Activated CD4-positive, alpha-beta T cell treated with anti-CD3 and anti-CD28 coated beads, Interleukin-2, amount 10 ng/mL, durations not matched to agents 24 days and 14 days (primary cell): ENCODE measurements at regions not wholly inside any gene's neighbourhood (a gene's known extent, or its start where the extent isn't known, plus 50 kb on each side); places are given as distances from the start of the nearest gene placed in this dataset.

Experiments
- DNase-seq: peaks from one replicate; pipeline ENCODE4 v3.0.0; 2022
- H3K27ac Mint-ChIP-seq: one replicate; pipeline ENCODE4 v1.8.0; 2022; ENCODE audit warnings: mild to moderate bottlenecking, mixed read lengths
- H3K27me3 Mint-ChIP-seq: one replicate; pipeline ENCODE4 v1.8.0; 2022; ENCODE audit warnings: mixed read lengths
- H3K36me3 Mint-ChIP-seq: one replicate; pipeline ENCODE4 v1.8.0; 2022; ENCODE audit warnings: low read depth, mild to moderate bottlenecking, mixed read lengths
- H3K4me1 Mint-ChIP-seq: one replicate; pipeline ENCODE4 v1.8.0; 2021; ENCODE audit warnings: mixed read lengths
- H3K4me3 Mint-ChIP-seq: one replicate; pipeline ENCODE4 v1.8.0; 2022; ENCODE audit warnings: mild to moderate bottlenecking, moderate library complexity, mixed read lengths
- H3K9me3 Mint-ChIP-seq: one replicate; pipeline ENCODE4 v1.8.0; 2021; ENCODE audit warnings: mixed read lengths
- intact Hi-C: fragments of 100-400 bp; cut with micrococcal nuclease; formaldehyde crosslinking; loops from one replicate; pipeline ENCODE4 v1.15.1; 2023

- intact Hi-C loops: no loop called here
- DNase-seq: no peak
- Mint-ChIP-seq H3K9me3 (peaks cover 13% of the 10 kb centered on the region), H3K4me1 (no peaks in the 10 kb centered on the region), H3K27me3 (no peaks in the 10 kb centered on the region), H3K36me3 (no peaks in the 10 kb centered on the region), H3K4me3 (no peak overlapping the region), H3K27ac (no peak overlapping the region)
These were observed 1602.4 kb downstream of the TECRL start for GRCh38 chr4:62806816-62807215.

DNA sequence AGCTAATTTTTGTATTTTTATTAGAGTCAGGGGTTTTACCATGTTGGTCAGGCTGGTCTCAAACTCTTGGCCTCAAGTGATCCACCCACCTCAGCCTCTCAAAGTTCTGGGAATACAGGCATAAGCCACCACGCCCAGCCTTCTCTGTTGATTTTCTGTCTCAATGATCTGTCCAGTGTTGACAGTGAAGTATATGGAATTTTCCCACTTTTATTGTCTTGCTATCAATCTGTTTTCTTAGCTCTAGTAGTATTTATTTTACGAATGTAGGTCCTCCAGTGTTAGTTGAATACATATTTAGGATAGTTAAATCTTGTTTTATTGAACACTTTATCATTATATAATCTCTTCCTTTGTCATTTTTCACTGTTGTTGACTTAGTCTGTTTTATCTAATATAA is 1603.9 kb downstream of the ADGRL3 start:
- intact Hi-C loops: no loop called here
- Mint-ChIP-seq H3K4me1 (no peaks in the 10 kb centered on the region), H3K9me3 (peaks cover 14% of the 10 kb centered on the region), H3K4me3 (no peak overlapping the region), H3K36me3 (no peaks in the 10 kb centered on the region), H3K27ac (no peak overlapping the region), H3K27me3 (no peaks in the 10 kb centered on the region)
- DNase-seq: no peak

- no peak for DNase-seq
- Mint-ChIP-seq H3K27me3 (no peaks in the 10 kb centered on the region), H3K4me1 (no peaks in the 10 kb centered on the region), H3K4me3 (no peak overlapping the region), H3K27ac (no peak overlapping the region), H3K9me3 (peaks cover 4% of the 10 kb centered on the region), H3K36me3 (no peaks in the 10 kb centered on the region)
- intact Hi-C loops: no loop called here
These were observed 1597.1 kb downstream of the ADGRL3 start for GRCh38 chr4:62797221-62797620.

DNA sequence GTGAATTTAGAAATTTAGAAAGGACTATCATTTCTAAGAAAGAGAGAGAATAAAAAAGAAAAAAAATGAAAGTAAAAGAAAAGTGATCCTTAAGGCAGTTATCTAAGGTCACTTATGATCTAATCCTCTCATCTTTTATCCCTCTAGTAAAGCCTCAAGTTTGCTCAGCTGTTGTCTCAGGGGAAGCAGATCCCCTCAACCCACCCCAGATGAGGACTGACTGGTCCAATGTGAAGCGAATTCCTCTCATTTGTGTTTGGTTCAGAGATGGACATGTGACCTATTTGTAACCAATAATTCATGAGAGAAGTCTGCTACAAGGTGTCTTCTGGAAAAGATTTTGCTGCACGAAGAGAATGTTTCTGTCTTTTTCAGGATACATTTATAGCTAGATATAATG is 1591.3 kb downstream of the ADGRL3 start:
- Mint-ChIP-seq H3K9me3 (no peaks in the 10 kb centered on the region), H3K27ac (no peak overlapping the region), H3K36me3 (no peaks in the 10 kb centered on the region), H3K4me1 (no peaks in the 10 kb centered on the region), H3K27me3 (no peaks in the 10 kb centered on the region), H3K4me3 (no peak overlapping the region)
- DNase-seq: no peak
- intact Hi-C loops: no loop called here

DNA sequence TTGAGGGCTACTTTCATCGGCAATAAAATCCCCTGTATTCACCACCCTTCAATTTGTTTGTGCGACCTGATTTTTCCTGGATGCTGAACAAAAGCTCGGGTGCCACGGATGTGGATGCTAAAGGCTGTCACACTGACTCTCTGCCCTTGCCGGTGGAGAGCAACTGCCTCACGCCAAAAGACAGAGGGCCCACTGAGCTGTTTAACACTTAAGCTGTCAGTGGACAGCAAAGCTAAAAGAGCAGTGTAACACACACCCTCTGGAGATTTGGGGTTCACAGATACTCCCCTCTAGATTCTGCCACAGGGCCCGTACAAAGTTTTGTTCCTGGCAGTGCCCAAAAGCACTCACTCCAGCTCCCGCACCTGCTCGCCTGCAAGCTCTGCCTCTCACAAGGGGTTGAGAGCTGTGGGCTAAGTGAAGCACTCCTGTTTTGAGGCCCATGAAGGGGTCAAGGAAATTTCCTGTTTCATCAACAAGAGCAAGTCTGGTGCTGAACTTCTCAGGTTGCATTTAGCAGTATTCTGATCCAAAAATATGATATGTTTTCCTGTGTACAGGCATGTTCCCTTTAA is 1571.9 kb downstream of the ADGRL3 start:
- Mint-ChIP-seq H3K27me3 (no peaks in the 10 kb centered on the region), H3K9me3 (peaks cover 10% of the 10 kb centered on the region), H3K27ac (no peak overlapping the region), H3K4me3 (no peak overlapping the region), H3K4me1 (no peaks in the 10 kb centered on the region), H3K36me3 (no peaks in the 10 kb centered on the region)
- intact Hi-C loops: no loop called here
- no peak for DNase-seq

DNA sequence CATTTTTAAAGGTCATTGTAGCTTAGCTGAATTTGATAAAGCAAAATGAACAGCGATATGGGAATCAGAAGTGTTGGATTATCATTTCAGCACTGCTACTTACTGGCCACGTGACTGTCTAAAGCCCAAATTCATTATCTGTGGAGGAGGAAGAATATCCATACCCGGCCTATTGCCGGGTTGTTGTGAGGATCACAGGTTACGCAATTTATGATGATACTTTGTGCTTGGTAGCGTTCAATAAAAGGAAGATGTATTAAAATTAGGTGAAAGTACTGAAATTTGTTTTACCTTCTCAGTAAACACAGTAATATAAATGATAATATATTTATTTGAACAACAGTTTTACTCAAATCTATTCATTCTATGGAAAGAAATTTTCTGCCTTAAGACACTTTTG is 1540.2 kb downstream of the ADGRL3 start:
- no peak overlapping the region for H3K27ac Mint-ChIP-seq
- H3K4me1 Mint-ChIP-seq: no peaks in the 10 kb centered on the region
- H3K36me3 Mint-ChIP-seq: no peaks in the 10 kb centered on the region
- no peak for DNase-seq
- H3K4me3 Mint-ChIP-seq: no peak overlapping the region
- peaks cover under 1% of the 10 kb centered on the region for H3K9me3 Mint-ChIP-seq
- intact Hi-C loops: no loop called here
- H3K27me3 Mint-ChIP-seq: no peaks in the 10 kb centered on the region

DNA sequence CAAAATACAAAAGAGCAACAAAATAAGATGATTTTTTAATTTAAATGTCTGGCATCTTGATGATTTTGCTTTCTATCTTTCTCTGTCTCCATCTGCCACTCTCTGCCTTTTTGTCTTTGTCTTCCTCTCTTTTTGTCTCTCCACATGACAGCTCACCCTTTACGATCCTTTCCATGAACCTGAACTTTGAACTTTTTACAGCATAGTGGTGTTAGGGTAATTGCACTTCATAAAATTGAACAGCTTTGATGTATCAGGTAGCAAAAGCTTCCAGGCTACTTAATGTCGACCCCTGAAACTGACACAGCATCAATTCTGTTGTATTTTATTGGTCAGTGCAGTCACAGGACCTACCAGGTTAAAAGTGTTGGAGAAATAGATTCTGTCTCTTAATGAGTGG is 1517.0 kb downstream of the ADGRL3 start:
- no peaks in the 10 kb centered on the region for H3K4me1 Mint-ChIP-seq
- intact Hi-C loops: no loop called here
- DNase-seq: no peak
- H3K9me3 Mint-ChIP-seq: no peaks in the 10 kb centered on the region
- no peaks in the 10 kb centered on the region for H3K36me3 Mint-ChIP-seq
- no peak overlapping the region for H3K27ac Mint-ChIP-seq
- no peaks in the 10 kb centered on the region for H3K27me3 Mint-ChIP-seq
- no peak overlapping the region for H3K4me3 Mint-ChIP-seq

GRCh38 chr4:62711575-62711974 is 1511.4 kb downstream of the ADGRL3 start:
- Mint-ChIP-seq H3K36me3 (no peaks in the 10 kb centered on the region), H3K4me1 (no peaks in the 10 kb centered on the region), H3K27ac (no peak overlapping the region), H3K27me3 (no peaks in the 10 kb centered on the region), H3K4me3 (no peak overlapping the region), H3K9me3 (no peaks in the 10 kb centered on the region)
- DNase-seq: no peak
- intact Hi-C loops: no loop called here

GRCh38 chr4:62709618-62710252 is 1509.6 kb downstream of the ADGRL3 start:
- H3K36me3 Mint-ChIP-seq: no peaks in the 10 kb centered on the region
- H3K9me3 Mint-ChIP-seq: no peaks in the 10 kb centered on the region
- no peak overlapping the region for H3K27ac Mint-ChIP-seq
- H3K4me3 Mint-ChIP-seq: no peak overlapping the region
- H3K4me1 Mint-ChIP-seq: no peaks in the 10 kb centered on the region
- no peak for DNase-seq
- no peaks in the 10 kb centered on the region for H3K27me3 Mint-ChIP-seq
- intact Hi-C loops: no loop called here

DNA sequence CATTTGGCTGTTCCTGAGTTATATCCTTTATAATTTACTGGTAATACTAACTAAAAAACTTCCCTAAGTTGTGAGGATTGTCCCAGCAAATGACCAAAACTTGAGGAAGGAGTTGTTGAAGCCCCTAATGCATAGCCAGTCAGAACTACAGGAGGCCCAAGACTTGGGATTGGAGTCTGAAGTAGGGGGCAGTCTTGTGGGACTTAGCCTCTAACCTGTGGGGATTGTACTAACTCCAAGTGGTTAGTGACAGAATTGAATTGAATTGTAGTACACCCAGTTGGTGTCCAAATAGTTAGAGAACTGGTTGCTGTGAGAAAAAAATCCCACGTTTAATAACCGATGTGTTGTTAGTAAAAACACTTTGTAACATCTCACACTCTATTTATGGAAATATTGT is 1506.3 kb downstream of the ADGRL3 start:
- no peaks in the 10 kb centered on the region for H3K9me3 Mint-ChIP-seq
- H3K4me1 Mint-ChIP-seq: no peaks in the 10 kb centered on the region
- no peaks in the 10 kb centered on the region for H3K36me3 Mint-ChIP-seq
- no peaks in the 10 kb centered on the region for H3K27me3 Mint-ChIP-seq
- H3K4me3 Mint-ChIP-seq: no peak overlapping the region
- intact Hi-C loops: no loop called here
- no peak for DNase-seq
- no peak overlapping the region for H3K27ac Mint-ChIP-seq

- H3K4me3 Mint-ChIP-seq: no peak overlapping the region
- intact Hi-C loops: no loop called here
- no peak overlapping the region for H3K27ac Mint-ChIP-seq
- DNase-seq: no peak
- H3K4me1 Mint-ChIP-seq: no peaks in the 10 kb centered on the region
- no peaks in the 10 kb centered on the region for H3K9me3 Mint-ChIP-seq
- no peaks in the 10 kb centered on the region for H3K36me3 Mint-ChIP-seq
- H3K27me3 Mint-ChIP-seq: no peaks in the 10 kb centered on the region
These were observed 1483.9 kb downstream of the ADGRL3 start for GRCh38 chr4:62683799-62684566.

GRCh38 chr4:62676962-62677361 is 1476.8 kb downstream of the ADGRL3 start:
- no peak overlapping the region for H3K4me3 Mint-ChIP-seq
- no peak overlapping the region for H3K27ac Mint-ChIP-seq
- peaks cover 3% of the 10 kb centered on the region for H3K9me3 Mint-ChIP-seq
- no peaks in the 10 kb centered on the region for H3K27me3 Mint-ChIP-seq
- no peaks in the 10 kb centered on the region for H3K4me1 Mint-ChIP-seq
- intact Hi-C loops: no loop called here
- H3K36me3 Mint-ChIP-seq: no peaks in the 10 kb centered on the region
- no peak for DNase-seq

- Mint-ChIP-seq H3K4me1 (no peaks in the 10 kb centered on the region), H3K4me3 (no peak overlapping the region), H3K36me3 (no peaks in the 10 kb centered on the region), H3K27me3 (no peaks in the 10 kb centered on the region), H3K27ac (no peak overlapping the region), H3K9me3 (peaks cover 3% of the 10 kb centered on the region)
- DNase-seq: no peak
- intact Hi-C loops: no loop called here
These were observed 1470.4 kb downstream of the ADGRL3 start for GRCh38 chr4:62670514-62670913.

DNA sequence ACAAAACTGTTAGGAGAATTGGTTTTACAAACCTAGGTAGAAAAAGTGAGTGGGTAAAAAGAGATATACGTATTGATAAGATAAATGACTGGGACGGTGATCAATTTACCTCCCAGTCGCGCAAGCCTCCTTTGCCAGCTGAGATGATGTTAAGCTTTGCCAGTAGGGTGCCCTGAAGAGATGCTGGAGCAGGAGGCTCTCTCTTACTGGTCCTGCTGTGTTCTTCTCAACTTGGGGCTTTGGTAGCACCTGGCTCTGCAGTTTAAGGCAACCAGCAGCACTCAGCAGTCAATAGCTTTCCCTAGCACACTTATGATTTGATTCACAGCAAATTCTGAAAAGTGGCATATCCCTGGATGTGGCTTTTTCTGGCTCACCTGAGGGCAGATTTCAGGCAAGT is 1461.7 kb downstream of the ADGRL3 start:
- intact Hi-C loops: no loop called here
- no peaks in the 10 kb centered on the region for H3K27me3 Mint-ChIP-seq
- no peak overlapping the region for H3K27ac Mint-ChIP-seq
- H3K9me3 Mint-ChIP-seq: no peaks in the 10 kb centered on the region
- no peak overlapping the region for H3K4me3 Mint-ChIP-seq
- no peak for DNase-seq
- H3K4me1 Mint-ChIP-seq: no peaks in the 10 kb centered on the region
- H3K36me3 Mint-ChIP-seq: no peaks in the 10 kb centered on the region
